HepG2 (cell line): ENCODE measurements at regions not wholly inside any gene's neighbourhood (a gene's known extent, or its start where the extent isn't known, plus 50 kb on each side); places are given as distances from the start of the nearest gene placed in this dataset.

Experiments used
- AGO1 ChIP-seq: fragments of 200-400 bp; formaldehyde crosslinking; IDR thresholded peaks from 2 replicates; pipeline ENCODE4 v1.6.1; 2017; ENCODE audit warnings: mild to moderate bottlenecking, low read depth, low read length, moderate library complexity; ENCODE audit not compliant: poor library complexity, severe bottlenecking
- ATF6 ChIP-seq: sonication (generic); formaldehyde crosslinking; conservative IDR thresholded peaks from 2 replicates; pipeline ENCODE4 v1.4.0; 2020; ENCODE audit warnings: missing genetic modification reagents
- BRD4 ChIP-seq: sonication (generic); formaldehyde crosslinking; IDR thresholded peaks from 2 replicates; pipeline ENCODE4 v1.4.0; 2020; ENCODE audit warnings: missing genetic modification reagents
- CSRNP1 ChIP-seq: sonication (generic); formaldehyde crosslinking; IDR thresholded peaks from 2 replicates; pipeline ENCODE4 v1.8.1; 2023; ENCODE audit warnings: mild to moderate bottlenecking, missing genetic modification reagents
- DBP ChIP-seq: sonication (generic); formaldehyde crosslinking; IDR thresholded peaks from 2 replicates; pipeline ENCODE4 v1.4.0; 2020; ENCODE audit warnings: missing genetic modification reagents; ENCODE audit errors: not compliant biosample characterization
- HINFP ChIP-seq: sonication (generic); formaldehyde crosslinking; IDR thresholded peaks from 2 replicates; pipeline ENCODE4 v1.4.0; 2020; ENCODE audit warnings: low read depth, mild to moderate bottlenecking, missing genetic modification reagents
- JUN ChIP-seq: sonication (generic); formaldehyde crosslinking; IDR thresholded peaks from 2 replicates; pipeline ENCODE4 v1.4.0; 2020; ENCODE audit warnings: mild to moderate bottlenecking, missing genetic modification reagents
- MATR3 ChIP-seq: sonication (generic); formaldehyde crosslinking; IDR thresholded peaks from 2 replicates; pipeline ENCODE4 v1.4.0; 2020; ENCODE audit warnings: missing genetic modification reagents
- RARG ChIP-seq: sonication (generic); formaldehyde crosslinking; IDR thresholded peaks from 2 replicates; pipeline ENCODE4 v1.4.0; 2020; ENCODE audit warnings: low read depth, mild to moderate bottlenecking, missing genetic modification reagents
- SIX4 ChIP-seq: sonication (generic); formaldehyde crosslinking; IDR thresholded peaks from 2 replicates; pipeline ENCODE4 v1.4.0; 2020; ENCODE audit warnings: missing genetic modification reagents
- SNAPC5 ChIP-seq: sonication (generic); formaldehyde crosslinking; IDR thresholded peaks from 2 replicates; pipeline ENCODE4 v1.8.1; 2023; ENCODE audit warnings: mild to moderate bottlenecking, missing genetic modification reagents, borderline replicate concordance
- THRA ChIP-seq: sonication (generic); formaldehyde crosslinking; IDR thresholded peaks from 2 replicates; pipeline ENCODE4 v1.4.0; 2020; ENCODE audit warnings: missing genetic modification reagents, borderline replicate concordance
- ZBTB26 ChIP-seq: IDR thresholded peaks from 2 replicates; pipeline ENCODE4 v1.6.1; 2016; ENCODE audit warnings: missing compliant biosample characterization, missing genetic modification reagents, borderline replicate concordance
- ZFP36L1 ChIP-seq: sonication (generic); formaldehyde crosslinking; IDR thresholded peaks from 2 replicates; pipeline ENCODE4 v1.8.0; 2022; ENCODE audit warnings: mild to moderate bottlenecking, missing genetic modification reagents, moderate library complexity
- ZKSCAN1 ChIP-seq: fragments of 150-350 bp; IDR thresholded peaks from 2 replicates; pipeline ENCODE4 v1.6.1; 2014; ENCODE audit warnings: low read length
- ZNF18 ChIP-seq: sonication (generic); formaldehyde crosslinking; IDR thresholded peaks from 2 replicates; pipeline ENCODE4 v1.8.0; 2022; ENCODE audit warnings: mild to moderate bottlenecking, missing genetic modification reagents; ENCODE audit not compliant: insufficient replicate concordance
- ZNF333 ChIP-seq: sonication (generic); formaldehyde crosslinking; IDR thresholded peaks from 2 replicates; pipeline ENCODE4 v1.4.0; 2020; ENCODE audit warnings: mild to moderate bottlenecking, missing genetic modification reagents, borderline replicate concordance
- ZNF790 ChIP-seq: sonication (generic); formaldehyde crosslinking; IDR thresholded peaks from 2 replicates; pipeline ENCODE4 v1.8.0; 2022; ENCODE audit warnings: missing genetic modification reagents, mild to moderate bottlenecking, borderline replicate concordance

- TF ChIP-seq CSRNP1: no peak
- peak; percentile 52; the same call in 1 of the 2 replicates for TF ChIP-seq JUN (CRISPR knock-in tag)
- no peak for TF ChIP-seq ZBTB26
- no peak for TF ChIP-seq ZNF790 (CRISPR knock-in tag)
- TF ChIP-seq ZNF333 (CRISPR knock-in tag): no peak
- no peak for TF ChIP-seq DBP
- no peak for TF ChIP-seq ATF6 (CRISPR knock-in tag)
- no peak for TF ChIP-seq MATR3 (CRISPR knock-in tag)
- no peak for TF ChIP-seq BRD4 (CRISPR knock-in tag)
- peak; percentile 62 for TF ChIP-seq ZNF18 (CRISPR knock-in tag)
- no peak for TF ChIP-seq ZFP36L1 (CRISPR knock-in tag)
- TF ChIP-seq ZKSCAN1: no peak
- no peak for TF ChIP-seq THRA (CRISPR knock-in tag)
- no peak for TF ChIP-seq SNAPC5 (CRISPR knock-in tag)
- TF ChIP-seq HINFP (CRISPR knock-in tag): no peak
- no peak for TF ChIP-seq AGO1
- TF ChIP-seq SIX4 (CRISPR knock-in tag): no peak
- no peak for TF ChIP-seq RARG (CRISPR knock-in tag)
Measured at GRCh38 chr10:78756604-78757343, 312.0 kb upstream of the ZMIZ1 start (continued).
